ENCODE measurements at regions not wholly inside any gene's neighbourhood (a gene's known extent, or its start where the extent isn't known, plus 50 kb on each side); places are given as distances from the start of the nearest gene placed in this dataset.

GRCh38 chrX:151796576-151796975 is 62.0 kb downstream of the CNGA2 start:
- Histone ChIP-seq H3K36me3 (no peaks in the 10 kb centered on the region), H3K27ac (no peak overlapping the region), H3K4me3 (no peak overlapping the region), H3K9me3 (no peaks in the 10 kb centered on the region), H3K4me1 (no peaks in the 10 kb centered on the region), H3K27me3 (no peaks in the 10 kb centered on the region)
- intact Hi-C loops (cut with DNase I) = no loop called here
- no peak for ATAC-seq
- TF ChIP-seq CTCF (IDR thresholded peaks at IDR 0.05) = no peak
- no peak for DNase-seq

GRCh38 chrX:151801980-151802379 is 67.4 kb downstream of the CNGA2 start:
- no peak for DNase-seq
- intact Hi-C loops (cut with DNase I) = no loop called here
- Histone ChIP-seq H3K27me3 (no peaks in the 10 kb centered on the region), H3K27ac (no peak overlapping the region), H3K36me3 (no peaks in the 10 kb centered on the region), H3K9me3 (no peaks in the 10 kb centered on the region), H3K4me3 (no peak overlapping the region), H3K4me1 (no peaks in the 10 kb centered on the region)
- ATAC-seq = no peak
- TF ChIP-seq CTCF (IDR thresholded peaks at IDR 0.05) = no peak

GRCh38 chrX:151806967-151807540 is 72.5 kb downstream of the CNGA2 start:
- H3K27me3 ChIP-seq = no peaks in the 10 kb centered on the region
- no peak for ATAC-seq
- no peaks in the 10 kb centered on the region for H3K9me3 ChIP-seq
- TF ChIP-seq CTCF (IDR thresholded peaks at IDR 0.05) = no peak
- intact Hi-C loops (cut with DNase I) = no loop called here
- no peaks in the 10 kb centered on the region for H3K36me3 ChIP-seq
- no peak overlapping the region for H3K4me3 ChIP-seq
- H3K27ac ChIP-seq = no peak overlapping the region
- DNase-seq = no peak
- H3K4me1 ChIP-seq = no peaks in the 10 kb centered on the region

DNA sequence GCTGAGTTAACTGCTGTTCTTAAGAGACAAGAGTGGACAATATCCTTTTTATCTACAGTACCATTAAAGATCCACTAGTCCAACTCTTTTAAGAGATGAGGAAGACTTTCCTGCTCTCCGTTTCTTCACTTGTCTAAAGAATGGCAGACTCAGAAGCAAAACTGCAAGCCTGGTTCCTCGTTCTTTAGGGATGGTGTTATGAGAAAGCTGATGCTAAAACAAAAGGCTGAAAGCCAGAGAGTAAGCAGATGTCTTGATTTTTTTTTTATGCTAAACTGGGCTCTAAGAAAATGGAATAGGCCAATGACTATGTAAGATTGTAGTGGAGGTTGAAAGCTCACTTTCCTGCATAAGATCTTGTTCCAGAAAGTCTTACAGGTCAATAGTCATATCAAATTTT is 78.1 kb downstream of the CNGA2 start:
- ATAC-seq = no peak
- Histone ChIP-seq H3K27me3 (no peaks in the 10 kb centered on the region), H3K36me3 (no peaks in the 10 kb centered on the region), H3K9me3 (no peaks in the 10 kb centered on the region), H3K4me1 (no peaks in the 10 kb centered on the region), H3K4me3 (no peak overlapping the region), H3K27ac (no peak overlapping the region)
- intact Hi-C loops (cut with DNase I) = no loop called here
- no peak for DNase-seq
- TF ChIP-seq CTCF (IDR thresholded peaks at IDR 0.05) = no peak

GRCh38 chrX:151814767-151815166 is 80.2 kb downstream of the CNGA2 start:
- intact Hi-C loops (cut with DNase I) = no loop called here
- no peak for ATAC-seq
- TF ChIP-seq CTCF (IDR thresholded peaks at IDR 0.05) = no peak
- Histone ChIP-seq H3K9me3 (no peaks in the 10 kb centered on the region), H3K27ac (no peak overlapping the region), H3K4me3 (no peak overlapping the region), H3K36me3 (no peaks in the 10 kb centered on the region), H3K27me3 (no peaks in the 10 kb centered on the region), H3K4me1 (no peaks in the 10 kb centered on the region)
- no peak for DNase-seq

DNA sequence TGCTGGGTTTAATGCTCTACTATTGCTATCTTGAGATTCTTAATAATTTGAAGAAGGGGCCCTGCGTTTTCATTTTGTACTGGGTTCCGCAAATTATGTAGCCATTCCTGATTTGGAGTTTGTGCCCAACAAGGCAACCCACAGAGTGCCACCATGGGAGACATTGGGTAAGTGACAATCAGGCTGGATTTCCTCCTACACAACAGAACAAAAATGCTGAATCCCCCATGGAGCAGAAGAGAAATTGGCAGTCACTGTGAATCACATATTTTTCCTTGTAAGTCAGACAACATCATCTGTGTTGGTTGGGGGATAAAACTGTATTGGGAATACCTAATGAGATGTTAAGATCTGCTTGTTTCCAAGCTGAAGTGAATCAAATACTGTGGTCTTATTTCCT is 80.9 kb downstream of the CNGA2 start:
- intact Hi-C loops (cut with DNase I) = no loop called here
- H3K4me1 ChIP-seq = no peaks in the 10 kb centered on the region
- H3K27ac ChIP-seq = no peak overlapping the region
- H3K27me3 ChIP-seq = no peaks in the 10 kb centered on the region
- TF ChIP-seq CTCF (IDR thresholded peaks at IDR 0.05) = no peak
- H3K9me3 ChIP-seq = no peaks in the 10 kb centered on the region
- no peaks in the 10 kb centered on the region for H3K36me3 ChIP-seq
- DNase-seq (no peak), ATAC-seq (no peak)
- H3K4me3 ChIP-seq = no peak overlapping the region
